Mucosa of descending colon (tissue), 3 donors: ENCODE measurements at regions not wholly inside any gene's neighbourhood (a gene's known extent, or its start where the extent isn't known, plus 50 kb on each side); places are given as distances from the start of the nearest gene placed in this dataset.
"Not testable (repeated sequence)": the region's sequence is repeated elsewhere in the genome, so short reads cannot be mapped to it uniquely, and the experiment has no call there.

ENCODE experiments used
- ATAC-seq: fragments of 200-7000 bp; cut with Tn5 transposase; one replicate; pipeline ENCODE4 v1.9.1; 2020; ENCODE audit warnings: mild to moderate bottlenecking, moderate library complexity
- DNase-seq, 3 donors: peaks; one replicate each; pipeline ENCODE4 v3.0.0-alpha.2; 2020
- H3K36me3 ChIP-seq: fragments of 200-600 bp; one replicate; pipeline ENCODE4 v1.8.0; 2021; ENCODE audit warnings: low read depth, mild to moderate bottlenecking
- H3K4me1 ChIP-seq: fragments of 200-600 bp; one replicate; pipeline ENCODE4 v1.8.0; 2021; ENCODE audit warnings: low read depth, mild to moderate bottlenecking
- H3K4me3 ChIP-seq: fragments of 200-600 bp; one replicate; pipeline ENCODE4 v1.8.0; 2021; ENCODE audit warnings: mild to moderate bottlenecking
- H3K9me3 ChIP-seq: fragments of 200-600 bp; one replicate; pipeline ENCODE4 v1.8.0; 2021; ENCODE audit warnings: mild to moderate bottlenecking
- CTCF ChIP-seq: fragments of 200-600 bp; IDR thresholded peaks from one replicate; pipeline ENCODE4 v1.8.0; 2022; ENCODE audit warnings: antibody characterized with exemption, mild to moderate bottlenecking
- intact Hi-C, 2 donors: fragments of 100-400 bp; cut with DNase I in 1 of 2; cut with micrococcal nuclease in 1 of 2; formaldehyde crosslinking; loops; one replicate each; pipeline versions ENCODE4 v1.11.0 to v1.11.1; 2022; cut with DNase I, micrococcal nuclease
- donor health status: DM: no; HTN: no; CAD: no; lungs with moderate emphysema.
- donor health status: DM: no; HTN: no; CAD: no.
- donor health status: DM: no; HTN: yes; CAD: no.

GRCh38 chr10:77726732-77727131 is 89.1 kb upstream of the KCNMA1 start:
- Histone ChIP-seq H3K4me3 (no peak overlapping the region), H3K9me3 (no peaks in the 10 kb centered on the region), H3K36me3 (no peaks in the 10 kb centered on the region), H3K4me1 (no peaks in the 10 kb centered on the region)
- TF ChIP-seq CTCF: no peak
- DNase-seq: no peak
- intact Hi-C loops: no loop called here
- no peak for ATAC-seq

GRCh38 chr10:77726301-77726700 is 88.7 kb upstream of the KCNMA1 start:
- Histone ChIP-seq H3K4me3 (no peak overlapping the region), H3K4me1 (no peaks in the 10 kb centered on the region), H3K36me3 (no peaks in the 10 kb centered on the region), H3K9me3 (no peaks in the 10 kb centered on the region)
- ATAC-seq: no peak
- no peak for DNase-seq
- TF ChIP-seq CTCF: no peak
- intact Hi-C loops: no loop called here

- TF ChIP-seq CTCF: no peak
- H3K36me3 ChIP-seq: no peaks in the 10 kb centered on the region
- no peaks in the 10 kb centered on the region for H3K9me3 ChIP-seq
- no peaks in the 10 kb centered on the region for H3K4me1 ChIP-seq
- DNase-seq: no peak
- intact Hi-C loops: no loop called here
- ATAC-seq: no peak
- no peak overlapping the region for H3K4me3 ChIP-seq
These were observed 87.2 kb upstream of the KCNMA1 start for GRCh38 chr10:77724820-77725219.

- ATAC-seq: no peak
- intact Hi-C loops: no loop called here
- H3K36me3 ChIP-seq: no peaks in the 10 kb centered on the region
- TF ChIP-seq CTCF: no peak
- DNase-seq: no peak
- H3K4me1 ChIP-seq: no peaks in the 10 kb centered on the region
- no peaks in the 10 kb centered on the region for H3K9me3 ChIP-seq
- H3K4me3 ChIP-seq: no peak overlapping the region
These were observed 85.8 kb upstream of the KCNMA1 start for GRCh38 chr10:77723376-77723775.

- intact Hi-C loops, H3K36me3 ChIP-seq, H3K4me3 ChIP-seq, ATAC-seq, DNase-seq, H3K4me1 ChIP-seq, H3K9me3 ChIP-seq: not testable (repeated sequence)
These were observed 85.3 kb upstream of the KCNMA1 start for GRCh38 chr10:77722956-77723355.

GRCh38 chr10:77721815-77722214 is 84.2 kb upstream of the KCNMA1 start:
- no peak for DNase-seq
- H3K4me3 ChIP-seq: no peak overlapping the region
- no peaks in the 10 kb centered on the region for H3K9me3 ChIP-seq
- no peaks in the 10 kb centered on the region for H3K36me3 ChIP-seq
- no peaks in the 10 kb centered on the region for H3K4me1 ChIP-seq
- ATAC-seq: no peak
- TF ChIP-seq CTCF: no peak
- intact Hi-C loops: no loop called here
